Ishikawa (cell line): ENCODE measurements at regions not wholly inside any gene's neighbourhood (a gene's known extent, or its start where the extent isn't known, plus 50 kb on each side); places are given as distances from the start of the nearest gene placed in this dataset.

Source experiments
- CEBPB ChIP-seq: IDR thresholded peaks from 2 replicates; pipeline ENCODE4 v1.6.1; 2012
- EP300 ChIP-seq: IDR thresholded peaks from 2 replicates; pipeline ENCODE4 v1.6.1; 2012; ENCODE audit warnings: borderline replicate concordance
- FOXM1 ChIP-seq: IDR thresholded peaks from 2 replicates; pipeline ENCODE4 v1.6.1; 2012; ENCODE audit warnings: low read depth, borderline replicate concordance
- NFIC ChIP-seq: IDR thresholded peaks from 2 replicates; pipeline ENCODE4 v1.6.1; 2012
- RAD21 ChIP-seq: IDR thresholded peaks from 2 replicates; pipeline ENCODE4 v1.6.1; 2012; ENCODE audit warnings: low read depth
- REST ChIP-seq: IDR thresholded peaks from 2 replicates; pipeline ENCODE4 v1.6.1; 2012; ENCODE audit warnings: low read depth, mild to moderate bottlenecking
- TAF1 ChIP-seq: IDR thresholded peaks from 2 replicates; pipeline ENCODE4 v1.6.1; 2012; ENCODE audit warnings: low read depth, mild to moderate bottlenecking
- TCF12 ChIP-seq: IDR thresholded peaks from 2 replicates; pipeline ENCODE4 v1.6.1; 2012; ENCODE audit warnings: low read depth
- YY1 ChIP-seq: IDR thresholded peaks from 2 replicates; pipeline ENCODE4 v1.6.1; 2012; ENCODE audit warnings: low read depth
- ZBTB7A ChIP-seq: IDR thresholded peaks from 2 replicates; pipeline ENCODE4 v1.6.1; 2012; ENCODE audit warnings: low read depth

GRCh38 chr10:63976538-63976937 lies 455.3 kb downstream of the REEP3 start:
- TF ChIP-seq NFIC (no peak), TAF1 (no peak), REST (no peak), YY1 (no peak), EP300 (no peak), RAD21 (peak; percentile 57), ZBTB7A (no peak), FOXM1 (no peak), CEBPB (no peak), TCF12 (no peak)
